ENCODE measurements at regions not wholly inside any gene's neighbourhood (a gene's known extent, or its start where the extent isn't known, plus 50 kb on each side); places are given as distances from the start of the nearest gene placed in this dataset.

- no peak for DNase-seq (ENCODE audit: low read depth, low spot score)
- TF ChIP-seq CTCF (conservative IDR thresholded peaks at IDR 0.05) = no peak
- Mint-ChIP-seq H3K27ac (ENCODE audit: unreplicated experiment) (no peak overlapping the region), H3K4me3 (no peak overlapping the region), H3K4me1 (peaks cover 12% of the 10 kb centered on the region), H3K9me3 (no peaks in the 10 kb centered on the region), H3K36me3 (ENCODE audit: low read depth) (no peaks in the 10 kb centered on the region), H3K27me3 (ENCODE audit: low read depth) (no peaks in the 10 kb centered on the region)
These were observed 237.6 kb downstream of the BCAT1 start for GRCh38 chr12:24711056-24712008.

- no peak for DNase-seq (ENCODE audit: low read depth, low spot score)
- TF ChIP-seq CTCF (conservative IDR thresholded peaks at IDR 0.05) = no peak
- Mint-ChIP-seq H3K27me3 (ENCODE audit: low read depth) (no peaks in the 10 kb centered on the region), H3K4me1 (peaks cover 4% of the 10 kb centered on the region), H3K36me3 (ENCODE audit: low read depth) (no peaks in the 10 kb centered on the region), H3K4me3 (no peak overlapping the region), H3K9me3 (no peaks in the 10 kb centered on the region), H3K27ac (ENCODE audit: unreplicated experiment) (no peak overlapping the region)
These were observed 239.7 kb downstream of the BCAT1 start for GRCh38 chr12:24709216-24709615.

GRCh38 chr12:24708718-24709117, 240.2 kb downstream of the BCAT1 start:
- H3K36me3 Mint-ChIP-seq (ENCODE audit: low read depth) = peaks cover 4% of the 10 kb centered on the region
- no peak for DNase-seq (ENCODE audit: low read depth, low spot score)
- H3K4me1 Mint-ChIP-seq = peaks cover 4% of the 10 kb centered on the region
- no peak overlapping the region for H3K27ac Mint-ChIP-seq (ENCODE audit: unreplicated experiment)
- TF ChIP-seq CTCF (conservative IDR thresholded peaks at IDR 0.05) = no peak
- H3K4me3 Mint-ChIP-seq = no peak overlapping the region
- H3K27me3 Mint-ChIP-seq (ENCODE audit: low read depth) = no peaks in the 10 kb centered on the region
- H3K9me3 Mint-ChIP-seq = no peaks in the 10 kb centered on the region

GRCh38 chr12:24708043-24708442, 240.9 kb downstream of the BCAT1 start:
- no peaks in the 10 kb centered on the region for H3K9me3 Mint-ChIP-seq
- peaks cover 5% of the 10 kb centered on the region for H3K36me3 Mint-ChIP-seq (ENCODE audit: low read depth)
- no peak for TF ChIP-seq CTCF (conservative IDR thresholded peaks at IDR 0.05)
- peaks cover 4% of the 10 kb centered on the region for H3K4me1 Mint-ChIP-seq
- no peak for DNase-seq (ENCODE audit: low read depth, low spot score)
- H3K27ac Mint-ChIP-seq (ENCODE audit: unreplicated experiment) = no peak overlapping the region
- H3K27me3 Mint-ChIP-seq (ENCODE audit: low read depth) = no peaks in the 10 kb centered on the region
- no peak overlapping the region for H3K4me3 Mint-ChIP-seq

GRCh38 chr12:24707334-24707733, 241.6 kb downstream of the BCAT1 start:
- no peaks in the 10 kb centered on the region for H3K9me3 Mint-ChIP-seq
- peaks cover 5% of the 10 kb centered on the region for H3K36me3 Mint-ChIP-seq (ENCODE audit: low read depth)

More at GRCh38 chr12:24707334-24707733, 241.6 kb downstream of the BCAT1 start:
- Mint-ChIP-seq H3K27me3 (ENCODE audit: low read depth) (no peaks in the 10 kb centered on the region), H3K27ac (ENCODE audit: unreplicated experiment) (no peak overlapping the region), H3K4me1 (peaks cover 4% of the 10 kb centered on the region), H3K4me3 (no peak overlapping the region)
- no peak for TF ChIP-seq CTCF (conservative IDR thresholded peaks at IDR 0.05)
- no peak for DNase-seq (ENCODE audit: low read depth, low spot score)
